GM21367 (cell line): ENCODE measurements at regions not wholly inside any gene's neighbourhood (a gene's known extent, or its start where the extent isn't known, plus 50 kb on each side); places are given as distances from the start of the nearest gene placed in this dataset.
"Not testable (repeated sequence)": the region's sequence is repeated elsewhere in the genome, so short reads cannot be mapped to it uniquely, and the experiment has no call there.

Experiments used
- ATAC-seq: cut with Tn5 transposase; IDR thresholded peaks from one replicate; pipeline ENCODE4 v1.9.1; 2021; ENCODE audit not compliant: unreplicated experiment

DNA sequence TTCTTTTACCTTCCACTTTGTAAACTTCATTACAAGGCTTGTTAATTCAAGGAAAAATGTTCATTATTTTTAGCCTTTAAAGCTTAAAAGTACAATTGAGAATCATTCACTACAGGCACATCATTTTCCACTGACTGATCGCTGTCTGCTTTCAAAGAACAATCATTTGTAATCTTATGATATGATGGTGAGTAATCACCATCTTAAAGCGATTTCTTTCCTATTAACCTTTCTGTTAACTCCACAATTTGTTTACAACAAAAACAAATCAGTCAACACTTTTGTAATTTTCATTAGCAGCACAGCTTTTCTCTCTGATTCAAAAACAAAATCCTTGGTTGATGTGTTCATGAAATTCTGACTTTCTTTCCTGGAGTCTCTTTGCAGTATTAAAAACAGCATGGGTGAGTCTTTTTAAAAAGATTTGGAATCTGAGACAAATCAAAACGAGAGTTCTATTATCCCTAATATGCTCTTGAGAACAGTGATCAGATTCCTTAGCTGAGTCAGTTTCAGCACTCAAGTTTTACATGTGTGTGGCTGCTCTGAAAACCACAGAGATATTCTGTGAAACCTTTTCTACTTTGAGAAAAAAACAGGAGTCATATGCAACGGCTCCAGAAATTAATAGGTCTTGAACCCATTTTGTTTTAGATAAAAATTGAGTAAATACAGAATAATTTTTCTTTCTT lies 145.8 kb upstream of the TMPRSS15 start:
- ATAC-seq, result no peak

DNA sequence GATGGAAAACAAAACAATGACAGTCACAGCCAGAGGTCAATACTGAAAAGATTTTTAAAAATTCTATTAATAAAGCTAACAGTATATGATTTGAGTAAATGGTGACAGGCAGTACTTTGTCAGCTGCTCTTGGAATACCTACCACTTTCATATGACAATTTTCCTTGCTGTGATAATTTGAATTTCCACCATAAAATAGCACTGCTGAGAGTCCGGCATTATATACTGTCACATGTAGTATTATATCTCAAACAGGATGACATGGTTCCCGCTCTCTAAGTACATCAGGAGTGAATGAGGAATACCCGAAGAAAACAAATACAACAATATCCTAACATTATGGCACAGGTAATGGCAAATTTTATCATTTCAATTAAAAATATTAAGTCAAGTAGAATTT lies 146.8 kb upstream of the TMPRSS15 start:
- no peak for ATAC-seq

- no peak for ATAC-seq
These were observed 150.2 kb upstream of the TMPRSS15 start for GRCh38 chr21:18553786-18554185.

DNA sequence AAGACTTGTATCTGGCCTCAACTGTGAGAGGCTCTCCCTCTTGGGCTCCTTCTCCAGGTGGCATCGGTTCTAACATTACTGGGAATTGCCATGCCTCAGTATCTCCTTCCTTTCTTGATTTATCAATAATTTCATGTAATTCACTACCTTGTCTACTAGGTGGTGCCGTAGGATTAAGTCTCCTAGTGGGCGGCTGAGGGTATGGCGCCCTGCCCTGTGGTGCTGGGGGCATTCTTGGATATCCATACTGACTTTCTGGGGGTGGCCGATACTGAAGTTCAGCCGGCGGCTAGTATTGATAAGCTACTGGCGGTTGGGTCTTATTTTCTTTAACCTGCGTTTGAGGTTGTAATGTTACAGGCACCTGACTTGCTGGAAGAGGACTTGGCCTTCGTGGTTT lies 164.2 kb upstream of the TMPRSS15 start:
- ATAC-seq, result not testable (repeated sequence)

DNA sequence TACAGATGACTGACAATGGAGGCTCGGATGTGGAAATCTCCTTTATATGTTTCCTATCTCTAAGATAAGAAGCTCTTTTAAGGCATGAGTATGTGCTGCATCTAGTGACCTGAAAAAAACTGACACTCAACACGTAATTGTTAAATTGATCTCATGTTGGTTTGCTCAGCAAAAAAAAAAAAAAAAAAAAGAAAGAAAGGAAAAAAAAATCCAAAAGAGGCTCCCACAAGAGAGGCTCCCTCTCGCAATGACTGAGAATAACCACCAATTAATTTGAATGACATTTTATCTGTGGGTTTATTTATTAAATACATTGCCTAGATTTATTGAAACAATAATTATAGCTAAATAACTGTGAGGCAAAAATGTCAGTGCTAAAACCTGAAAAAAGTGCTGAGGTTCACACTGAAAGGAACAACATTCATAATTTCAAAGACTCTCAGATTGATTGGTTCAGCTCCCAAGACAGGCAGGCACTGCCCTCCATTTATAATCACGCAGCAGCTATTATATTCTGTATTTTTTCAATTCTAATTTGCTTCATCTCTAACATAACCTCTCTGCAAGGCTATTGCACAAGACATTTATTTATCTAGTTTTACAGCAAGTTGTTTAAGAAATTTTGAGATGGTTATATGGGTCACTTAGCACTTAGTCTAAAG lies 184.5 kb upstream of the TMPRSS15 start:
- ATAC-seq, result no peak

DNA sequence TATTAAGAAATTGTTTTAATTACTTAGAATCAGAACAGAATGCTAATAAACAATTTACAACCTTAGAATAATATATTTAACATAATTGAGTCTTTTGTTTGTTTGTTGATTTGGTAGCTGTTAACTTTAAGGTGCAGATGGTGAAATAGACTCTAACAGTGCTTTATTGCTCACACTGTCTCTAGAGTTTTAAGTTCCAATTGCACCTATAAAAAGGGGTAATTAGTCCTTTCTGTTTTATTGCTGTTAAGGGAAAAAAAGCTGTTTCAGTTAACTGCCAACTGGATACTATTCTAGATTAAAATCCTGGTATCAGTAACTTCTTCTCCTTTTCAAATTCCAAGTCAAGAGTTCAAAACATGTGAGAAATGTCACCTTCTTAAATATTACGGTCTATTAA lies 197.6 kb upstream of the TMPRSS15 start:
- ATAC-seq, result no peak

GRCh38 chr21:18602711-18603110 lies 199.1 kb upstream of the TMPRSS15 start:
- ATAC-seq, result no peak

GRCh38 chr21:18603261-18603660 lies 199.7 kb upstream of the TMPRSS15 start:
- ATAC-seq, result no peak

DNA sequence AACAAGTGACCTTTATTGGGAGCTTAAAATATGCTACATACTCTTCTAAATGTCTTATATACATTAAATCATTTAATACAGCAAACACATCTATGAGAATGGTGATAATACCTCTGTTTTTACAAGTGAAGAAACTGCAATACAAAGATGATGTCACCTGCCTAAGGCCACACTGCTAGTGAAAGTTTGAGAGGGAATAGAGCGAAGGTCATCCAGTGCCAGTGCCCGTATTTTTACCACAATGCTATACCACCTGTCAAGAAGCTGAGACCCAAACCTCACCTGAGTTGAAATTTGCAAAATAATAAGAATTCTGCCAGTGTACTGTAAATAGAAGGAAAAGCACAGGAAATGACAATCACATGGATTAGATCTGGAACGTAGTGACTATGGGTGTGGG lies 200.4 kb upstream of the TMPRSS15 start:
- ATAC-seq, result no peak

DNA sequence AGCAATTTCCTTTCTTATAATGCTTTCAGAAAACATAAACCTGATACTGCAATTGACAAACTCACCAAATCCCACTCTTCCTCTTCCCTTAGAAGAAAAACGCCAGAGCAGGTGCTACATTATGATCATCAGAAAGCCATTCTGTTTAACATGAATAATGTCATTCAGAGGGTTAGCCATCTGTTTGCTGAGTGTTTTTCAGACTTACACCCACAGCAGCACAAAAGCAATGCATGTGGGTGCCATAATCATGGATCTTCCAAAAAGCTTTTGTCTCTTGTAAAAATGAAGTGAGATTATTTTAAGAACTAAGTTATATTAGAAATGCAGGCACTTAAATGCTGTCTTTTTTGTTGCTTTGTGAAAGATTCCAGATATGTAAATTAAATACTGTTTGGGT lies 204.6 kb upstream of the TMPRSS15 start:
- no peak for ATAC-seq

GRCh38 chr21:18614303-18614702 lies 210.7 kb upstream of the TMPRSS15 start:
- ATAC-seq, result no peak

DNA sequence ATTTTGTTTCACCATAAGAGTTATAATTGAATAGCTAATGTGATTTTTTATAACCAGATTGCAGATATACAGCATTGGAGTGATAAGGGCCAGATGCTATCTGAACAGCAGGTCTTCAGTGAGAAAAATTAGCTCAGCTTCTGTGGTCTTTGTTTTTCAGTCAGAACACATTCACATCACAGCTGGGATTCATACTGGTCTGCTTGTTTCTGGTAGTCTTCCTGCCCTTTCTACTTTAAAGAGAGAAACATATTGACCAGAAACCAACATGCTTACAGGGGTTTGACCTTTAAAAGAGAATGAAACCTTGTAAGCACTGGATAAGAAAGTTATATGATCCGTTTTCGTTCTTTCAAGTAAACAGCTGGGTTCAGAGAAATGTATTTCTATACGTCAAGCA lies 213.7 kb upstream of the TMPRSS15 start:
- no peak for ATAC-seq

DNA sequence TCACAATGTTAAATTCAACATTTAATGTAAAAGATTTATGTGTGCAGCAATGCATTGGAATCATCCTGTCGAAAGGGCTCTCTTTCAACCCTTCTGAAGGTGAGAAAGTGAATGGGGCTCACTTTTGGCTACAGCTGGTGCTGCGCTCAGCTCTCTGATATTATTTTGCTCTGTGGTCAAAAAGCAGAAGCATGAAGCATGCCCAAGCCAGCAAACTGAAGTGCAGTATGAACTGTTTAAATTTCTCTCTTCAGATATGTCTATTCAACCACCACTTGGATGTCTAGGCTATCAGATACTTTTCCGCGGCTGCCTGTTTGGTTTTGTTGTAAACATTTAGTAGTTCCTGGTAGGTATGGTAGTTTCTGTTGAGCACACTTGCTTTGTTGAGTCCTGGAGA lies 216.9 kb upstream of the TMPRSS15 start:
- ATAC-seq, result no peak

DNA sequence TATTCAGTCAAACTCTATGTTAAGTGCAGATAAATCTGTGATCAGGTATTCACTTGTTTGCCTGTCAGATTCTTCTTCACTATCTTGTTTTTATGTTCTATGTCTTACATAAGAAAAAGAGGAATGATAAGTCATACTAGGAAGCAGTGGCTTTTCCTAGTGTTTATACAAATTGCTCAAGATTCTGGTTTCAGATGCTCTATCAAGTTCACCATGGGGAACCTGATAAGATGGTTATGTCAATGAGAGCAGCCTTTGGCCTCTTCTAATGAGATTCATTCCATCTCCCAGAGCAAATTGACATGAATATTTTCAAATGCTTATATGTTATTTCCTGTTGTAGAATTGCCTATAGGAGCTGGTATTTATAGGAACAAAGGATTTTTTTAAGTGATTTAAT lies 218.8 kb upstream of the TMPRSS15 start:
- ATAC-seq, result no peak

- no peak for ATAC-seq
These were observed 226.9 kb upstream of the TMPRSS15 start for GRCh38 chr21:18630446-18630845.

- ATAC-seq, result no peak
These were observed 233.3 kb upstream of the TMPRSS15 start for GRCh38 chr21:18636897-18637296.

DNA sequence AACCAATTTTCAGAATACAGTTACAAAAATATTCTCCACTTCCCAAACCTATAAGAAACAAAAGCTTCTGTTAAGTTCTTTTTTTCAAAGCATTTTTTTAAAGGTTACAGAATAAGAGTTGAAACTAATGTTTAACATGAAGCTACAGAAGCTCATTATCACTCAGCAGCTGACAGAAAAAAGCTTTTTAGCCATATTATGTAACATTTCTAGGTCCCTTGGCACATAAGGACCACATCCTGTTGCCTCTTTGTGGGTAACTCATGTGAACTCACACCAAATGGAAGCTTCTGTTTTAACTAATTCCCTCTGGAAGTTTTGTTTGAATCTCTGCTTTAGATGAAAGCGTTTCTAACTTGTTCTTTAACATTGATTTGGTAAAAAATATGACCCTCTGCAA lies 242.5 kb upstream of the TMPRSS15 start:
- ATAC-seq, result no peak

DNA sequence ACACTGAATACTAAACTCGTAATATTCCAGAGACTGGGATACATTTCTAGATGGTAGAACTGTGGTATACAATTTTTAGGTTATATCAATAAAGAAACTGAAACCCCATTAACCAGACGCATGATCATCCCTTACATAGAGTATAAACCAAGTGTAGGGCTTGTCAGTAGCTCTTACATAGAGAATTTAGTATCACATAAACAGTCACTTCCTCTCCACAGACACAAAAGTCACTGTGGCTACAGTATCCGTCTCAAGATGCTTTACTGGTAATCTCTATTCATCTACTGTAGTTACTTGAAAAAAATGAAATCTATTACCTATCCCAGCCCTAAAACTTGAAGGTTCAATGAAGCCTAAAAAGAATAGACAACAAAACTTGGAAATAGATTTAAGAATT lies 252.3 kb upstream of the TMPRSS15 start:
- ATAC-seq, result no peak

GRCh38 chr21:18661842-18662241 lies 258.3 kb upstream of the TMPRSS15 start:
- no peak for ATAC-seq

DNA sequence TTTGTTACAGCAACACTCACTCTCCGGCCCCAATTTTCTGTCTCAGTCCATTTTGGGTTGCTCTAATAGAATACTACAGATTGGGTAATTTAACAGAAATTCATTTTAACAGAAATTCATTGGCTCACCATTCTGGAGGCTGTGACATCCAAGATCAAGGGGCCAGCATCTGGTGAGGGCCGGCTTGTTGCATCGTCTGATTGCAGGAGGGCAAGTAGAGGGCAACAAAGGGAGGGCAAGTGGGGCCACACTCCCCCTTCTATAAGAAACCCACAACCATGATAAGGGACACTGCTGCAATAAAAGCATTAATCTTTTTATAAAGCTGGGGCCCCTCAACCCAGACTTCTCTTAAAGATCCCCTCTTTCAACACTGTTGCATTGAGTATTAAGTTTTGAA lies 260.1 kb upstream of the TMPRSS15 start:
- ATAC-seq, result no peak

DNA sequence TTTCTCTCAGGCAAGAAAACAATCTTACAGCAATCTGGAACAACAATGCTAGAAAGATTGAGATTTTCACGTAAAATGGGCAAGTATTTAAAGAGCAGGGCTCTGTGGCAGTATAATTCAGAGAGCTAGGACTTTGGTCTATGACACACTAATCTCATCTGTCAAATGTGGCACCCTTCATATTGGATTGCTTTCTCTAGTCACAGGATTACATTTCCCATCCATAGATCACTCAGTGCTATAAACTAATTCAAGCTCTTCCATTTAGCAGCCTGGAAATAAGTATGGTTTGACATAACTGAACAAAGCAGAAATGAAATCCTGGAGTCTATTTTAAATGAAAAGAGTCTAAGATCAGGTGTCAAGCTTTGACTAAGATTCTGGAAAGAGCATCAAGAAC lies 263.1 kb upstream of the TMPRSS15 start:
- ATAC-seq, result no peak

- no peak for ATAC-seq
These were observed 270.2 kb upstream of the TMPRSS15 start for GRCh38 chr21:18673789-18674188.

DNA sequence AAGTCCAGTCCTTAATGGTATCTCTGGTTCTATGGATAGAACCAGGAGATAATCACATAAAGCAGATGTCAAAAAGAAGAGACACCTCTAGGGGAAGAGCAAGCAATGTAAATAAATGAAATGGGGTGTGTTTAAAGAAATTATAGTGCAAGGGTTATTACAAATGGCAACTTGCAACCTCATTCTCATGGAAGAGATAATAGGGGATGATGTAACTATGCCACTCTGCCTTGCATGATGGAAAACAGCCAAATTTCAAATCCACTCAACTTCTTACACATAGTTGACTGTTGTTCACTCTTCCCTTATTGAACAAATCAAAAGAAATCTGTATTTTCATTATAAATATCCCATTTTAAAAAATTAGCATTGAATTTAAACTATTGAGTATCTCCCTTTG lies 274.0 kb upstream of the TMPRSS15 start:
- ATAC-seq, result no peak
